Left ventricle myocardium inferior (tissue), 1 donor: ENCODE measurements at regions not wholly inside any gene's neighbourhood (a gene's known extent, or its start where the extent isn't known, plus 50 kb on each side); places are given as distances from the start of the nearest gene placed in this dataset.

Experiments
- DNase-seq: peaks from one replicate; pipeline ENCODE4 v3.0.0-alpha.2; 2020
- H3K27ac ChIP-seq: fragments of 200-600 bp; replicated peaks from 2 replicates; pipeline ENCODE4 v1.8.0; 2021
- H3K27me3 ChIP-seq: fragments of 200-600 bp; 2 replicates; pipeline ENCODE4 v1.8.0; 2021; ENCODE audit warnings: low read depth
- H3K36me3 ChIP-seq: fragments of 200-600 bp; 2 replicates; pipeline ENCODE4 v1.8.0; 2021
- H3K4me1 ChIP-seq: fragments of 200-600 bp; 2 replicates; pipeline ENCODE4 v1.8.0; 2021
- H3K4me3 ChIP-seq: fragments of 200-600 bp; 2 replicates; pipeline ENCODE4 v1.8.0; 2021; ENCODE audit warnings: mild to moderate bottlenecking, moderate library complexity
- H3K9me3 ChIP-seq: fragments of 200-600 bp; replicated peaks from 2 replicates; pipeline ENCODE4 v1.8.0; 2021
- intact Hi-C: fragments of 100-400 bp; cut with micrococcal nuclease; formaldehyde crosslinking; loops from one replicate; pipeline ENCODE4 v1.11.0; 2022
- TF ChIP-seq, protein P1 (sequence below): fragments of 200-600 bp; IDR thresholded peaks from 2 replicates; pipeline ENCODE4 v1.8.0; 2021; ENCODE audit warnings: antibody characterized with exemption, mild to moderate bottlenecking, borderline replicate concordance
- donor health status: DM: no; HTN: yes; CAD: no; lungs with severe emphysema.

DNA sequence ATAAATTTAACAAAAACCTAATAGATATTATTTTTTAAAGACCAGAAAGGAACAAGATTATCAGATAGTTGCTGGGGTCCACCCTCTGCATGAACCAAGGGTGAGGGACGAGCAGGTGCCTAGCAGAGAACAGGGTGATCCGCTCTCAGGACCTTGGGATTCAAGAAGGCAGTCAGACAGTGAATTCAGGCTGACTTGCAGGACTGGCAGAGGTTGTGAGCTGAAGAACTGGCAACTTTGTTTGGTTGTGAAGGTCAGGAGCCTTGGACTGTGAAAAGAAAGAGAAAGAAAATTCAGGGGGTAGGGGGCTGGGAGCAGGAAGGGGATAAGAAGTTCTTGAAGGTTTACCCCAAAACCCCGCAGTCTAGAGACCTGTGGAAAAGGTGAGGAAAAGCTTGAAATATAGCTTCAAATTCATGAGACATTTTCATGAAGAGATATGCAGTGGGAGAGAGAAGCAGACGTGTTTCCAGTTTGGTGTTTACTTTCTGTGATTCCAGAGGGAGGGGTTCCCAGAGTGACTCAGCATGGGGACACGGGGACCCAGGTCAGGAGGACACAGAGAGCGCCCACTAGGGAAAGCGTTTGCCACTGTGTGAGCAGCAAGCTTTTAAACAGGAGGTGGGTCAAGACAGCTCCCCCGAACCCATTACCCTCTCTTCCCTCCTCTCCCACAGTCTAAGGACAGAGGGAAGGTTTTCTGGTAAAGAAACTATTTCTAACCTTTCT lies 217.2 kb upstream of the UMPS start:
- Histone ChIP-seq H3K27ac (no peak overlapping the region), H3K9me3 (no peaks in the 10 kb centered on the region), H3K36me3 (no peaks in the 10 kb centered on the region), H3K27me3 (no peaks in the 10 kb centered on the region), H3K4me3 (no peak overlapping the region), H3K4me1 (no peaks in the 10 kb centered on the region)
- TF ChIP-seq, protein P1, sequence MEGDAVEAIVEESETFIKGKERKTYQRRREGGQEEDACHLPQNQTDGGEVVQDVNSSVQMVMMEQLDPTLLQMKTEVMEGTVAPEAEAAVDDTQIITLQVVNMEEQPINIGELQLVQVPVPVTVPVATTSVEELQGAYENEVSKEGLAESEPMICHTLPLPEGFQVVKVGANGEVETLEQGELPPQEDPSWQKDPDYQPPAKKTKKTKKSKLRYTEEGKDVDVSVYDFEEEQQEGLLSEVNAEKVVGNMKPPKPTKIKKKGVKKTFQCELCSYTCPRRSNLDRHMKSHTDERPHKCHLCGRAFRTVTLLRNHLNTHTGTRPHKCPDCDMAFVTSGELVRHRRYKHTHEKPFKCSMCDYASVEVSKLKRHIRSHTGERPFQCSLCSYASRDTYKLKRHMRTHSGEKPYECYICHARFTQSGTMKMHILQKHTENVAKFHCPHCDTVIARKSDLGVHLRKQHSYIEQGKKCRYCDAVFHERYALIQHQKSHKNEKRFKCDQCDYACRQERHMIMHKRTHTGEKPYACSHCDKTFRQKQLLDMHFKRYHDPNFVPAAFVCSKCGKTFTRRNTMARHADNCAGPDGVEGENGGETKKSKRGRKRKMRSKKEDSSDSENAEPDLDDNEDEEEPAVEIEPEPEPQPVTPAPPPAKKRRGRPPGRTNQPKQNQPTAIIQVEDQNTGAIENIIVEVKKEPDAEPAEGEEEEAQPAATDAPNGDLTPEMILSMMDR = no peak
- no peak for DNase-seq
- intact Hi-C loops = no loop called here

DNA sequence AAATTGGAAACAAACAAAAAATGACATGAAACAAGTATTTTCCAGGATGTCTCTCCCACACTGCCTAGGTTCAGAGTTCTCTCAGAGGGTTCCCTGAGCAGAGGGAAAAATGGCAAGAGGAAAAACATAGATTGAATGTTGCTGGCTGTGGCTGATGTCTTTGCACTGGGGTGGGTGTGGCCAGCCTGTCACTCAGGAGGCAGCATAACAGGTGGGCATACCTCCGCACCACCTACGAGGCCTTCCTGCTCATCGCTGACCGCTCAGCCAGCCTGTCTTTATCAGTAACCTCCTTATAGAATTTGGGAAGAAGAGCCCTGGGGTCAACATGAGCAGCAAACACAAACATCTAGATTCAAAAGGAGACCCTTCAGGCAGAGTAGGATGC lies 216.6 kb upstream of the UMPS start:
- intact Hi-C loops = no loop called here
- TF ChIP-seq, protein P1 = no peak
- H3K4me1 ChIP-seq = no peaks in the 10 kb centered on the region
- no peak for DNase-seq
- H3K36me3 ChIP-seq = no peaks in the 10 kb centered on the region
- H3K4me3 ChIP-seq = no peak overlapping the region
- no peak overlapping the region for H3K27ac ChIP-seq
- no peaks in the 10 kb centered on the region for H3K9me3 ChIP-seq
- no peaks in the 10 kb centered on the region for H3K27me3 ChIP-seq

DNA sequence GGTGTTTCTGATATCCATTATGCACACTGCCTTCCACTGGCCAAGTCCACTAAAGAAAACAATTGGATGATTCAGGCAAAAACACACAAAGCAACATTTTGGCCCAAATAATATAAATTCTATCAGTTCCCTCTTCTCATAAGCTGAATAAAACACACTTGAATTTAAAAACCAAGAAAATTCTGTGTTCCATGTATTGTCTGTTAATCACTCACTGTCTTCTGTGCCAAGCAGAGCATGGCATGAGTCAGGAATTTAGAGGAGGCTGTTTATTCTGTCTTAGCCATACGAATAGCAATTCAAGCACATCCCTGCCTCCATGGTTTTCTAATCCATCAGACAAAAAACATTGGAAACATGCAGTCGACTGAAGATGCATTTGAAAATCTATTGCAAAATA lies 215.6 kb upstream of the UMPS start:
- H3K27ac ChIP-seq = no peak overlapping the region
- intact Hi-C loops = no loop called here
- no peak for DNase-seq

DNA sequence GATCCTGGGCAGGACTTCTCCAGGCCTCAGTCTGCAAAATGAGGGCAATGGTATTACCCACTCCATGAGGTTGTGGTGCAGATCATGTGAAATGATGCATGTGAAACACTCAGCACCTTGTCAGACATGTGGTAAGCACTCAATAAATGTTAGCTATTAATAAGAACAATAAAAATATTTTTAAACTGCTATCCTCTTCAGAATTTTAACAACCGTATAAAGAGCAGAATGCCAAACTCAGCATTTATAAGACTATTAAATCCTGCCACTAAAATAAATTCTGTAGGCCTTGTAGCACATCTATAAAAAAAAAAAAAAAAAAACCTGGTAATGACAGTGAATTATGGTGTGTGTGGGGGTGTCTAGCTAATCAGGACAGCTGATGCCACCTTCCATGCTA lies 213.9 kb upstream of the UMPS start:
- no peaks in the 10 kb centered on the region for H3K36me3 ChIP-seq
- H3K4me1 ChIP-seq = no peaks in the 10 kb centered on the region
- intact Hi-C loops = no loop called here
- H3K4me3 ChIP-seq = no peak overlapping the region
- TF ChIP-seq, protein P1 = no peak
- no peaks in the 10 kb centered on the region for H3K27me3 ChIP-seq
- no peak for DNase-seq
- no peak overlapping the region for H3K27ac ChIP-seq
- no peaks in the 10 kb centered on the region for H3K9me3 ChIP-seq

More for the DNA sequence above, 215.6 kb upstream of the UMPS start:
- Histone ChIP-seq H3K4me3 (no peak overlapping the region), H3K27me3 (no peaks in the 10 kb centered on the region), H3K4me1 (no peaks in the 10 kb centered on the region), H3K36me3 (no peaks in the 10 kb centered on the region), H3K9me3 (no peaks in the 10 kb centered on the region)
- TF ChIP-seq, protein P1 = no peak

DNA sequence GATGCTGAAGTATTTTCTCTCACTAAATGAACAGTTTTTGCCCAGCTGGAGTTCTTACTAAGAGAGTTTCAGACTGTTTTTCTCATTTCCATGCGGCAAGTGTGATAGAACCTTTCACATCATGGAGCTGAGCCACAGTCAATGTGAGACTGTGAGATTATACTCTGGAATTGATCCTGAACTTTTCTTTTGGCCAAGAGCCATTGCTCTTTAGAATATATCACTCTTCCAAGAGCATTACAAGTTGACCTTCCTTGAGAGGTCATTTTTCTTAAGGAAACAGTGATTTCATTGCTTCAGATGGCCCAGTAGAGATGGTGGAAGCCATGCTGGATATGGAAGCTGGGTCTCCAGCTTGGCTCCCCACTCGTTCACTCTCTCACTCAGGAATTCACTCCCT lies 212.9 kb upstream of the UMPS start:
- intact Hi-C loops = no loop called here
- Histone ChIP-seq H3K27ac (no peak overlapping the region), H3K27me3 (no peaks in the 10 kb centered on the region), H3K4me3 (no peak overlapping the region), H3K4me1 (no peaks in the 10 kb centered on the region), H3K36me3 (no peaks in the 10 kb centered on the region), H3K9me3 (no peaks in the 10 kb centered on the region)
- TF ChIP-seq, protein P1 = no peak
- DNase-seq = no peak

DNA sequence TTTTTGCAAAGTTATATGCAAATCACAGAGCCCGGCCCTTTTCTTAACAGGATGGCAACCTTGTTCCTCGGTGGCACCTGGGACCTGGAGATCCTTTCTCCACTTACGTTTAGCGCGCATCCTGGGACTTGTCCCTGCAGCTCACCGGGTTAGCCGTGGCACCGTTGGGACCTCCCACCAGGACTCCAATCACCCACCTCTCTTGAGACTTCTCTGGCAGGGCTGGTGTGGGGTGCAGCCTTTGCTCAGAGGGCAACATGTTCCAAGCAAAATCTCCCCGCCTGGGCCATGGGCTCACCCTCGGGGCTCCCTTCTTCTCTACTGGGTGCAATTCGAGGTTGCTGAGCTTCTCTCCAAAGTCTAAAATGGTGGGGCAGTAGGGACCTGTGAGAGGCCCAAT lies 211.9 kb upstream of the UMPS start:
- H3K27me3 ChIP-seq = no peaks in the 10 kb centered on the region
- H3K9me3 ChIP-seq = no peaks in the 10 kb centered on the region
- no peak overlapping the region for H3K27ac ChIP-seq
- TF ChIP-seq, protein P1 = no peak
- H3K4me3 ChIP-seq = no peak overlapping the region
- H3K4me1 ChIP-seq = no peaks in the 10 kb centered on the region
- no peak for DNase-seq
- intact Hi-C loops = no loop called here
- no peaks in the 10 kb centered on the region for H3K36me3 ChIP-seq
